ENCODE measurements at regions not wholly inside any gene's neighbourhood (a gene's known extent, or its start where the extent isn't known, plus 50 kb on each side); places are given as distances from the start of the nearest gene placed in this dataset.

DNA sequence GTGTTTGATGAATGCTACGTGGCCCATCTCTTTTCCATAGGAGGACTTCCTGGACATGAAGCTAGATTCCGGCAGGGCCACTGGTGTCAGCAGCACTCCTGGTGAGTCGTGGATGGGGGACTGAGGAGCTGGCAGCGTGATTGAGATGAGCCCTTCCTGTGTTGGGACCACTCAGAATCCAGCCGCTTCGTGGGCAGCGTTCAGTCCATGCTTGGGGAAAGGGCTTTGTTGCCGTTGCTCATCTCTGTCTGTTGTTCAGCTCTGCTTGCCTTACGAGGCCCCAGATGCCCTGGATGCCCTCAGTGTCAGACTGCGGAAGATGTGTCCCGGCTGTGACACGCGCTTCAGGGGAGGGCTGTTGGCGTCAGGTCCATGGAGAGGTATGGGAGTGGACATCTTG is 127.1 kb upstream of the RTL1 start (continued):
- TF ChIP-seq ATF7 (IDR thresholded peaks at IDR 0.05) (no peak), ATF7 (CRISPR knock-in tag; IDR thresholded peaks at IDR 0.05) (no peak), ZNF451 (CRISPR knock-in tag; IDR thresholded peaks at IDR 0.05) (no peak), ZNF333 (CRISPR knock-in tag; IDR thresholded peaks at IDR 0.05; ENCODE audit: borderline replicate concordance) (no peak), RFX5 (IDR thresholded peaks at IDR 0.05; ENCODE audit: low read depth, low read length) (no peak), PRMT3 (CRISPR knock-in tag; IDR thresholded peaks at IDR 0.05; ENCODE audit: borderline replicate concordance, low read depth) (no peak), RXRA (CRISPR knock-in tag; IDR thresholded peaks at IDR 0.05) (no peak), GATAD2A (CRISPR knock-in tag; IDR thresholded peaks at IDR 0.05) (no peak), NFKBIZ (CRISPR knock-in tag; IDR thresholded peaks at IDR 0.05) (no peak)
- TF ChIP-seq, protein P1, sequence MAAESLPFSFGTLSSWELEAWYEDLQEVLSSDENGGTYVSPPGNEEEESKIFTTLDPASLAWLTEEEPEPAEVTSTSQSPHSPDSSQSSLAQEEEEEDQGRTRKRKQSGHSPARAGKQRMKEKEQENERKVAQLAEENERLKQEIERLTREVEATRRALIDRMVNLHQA (CRISPR knock-in tag; IDR thresholded peaks at IDR 0.05), result no peak

DNA sequence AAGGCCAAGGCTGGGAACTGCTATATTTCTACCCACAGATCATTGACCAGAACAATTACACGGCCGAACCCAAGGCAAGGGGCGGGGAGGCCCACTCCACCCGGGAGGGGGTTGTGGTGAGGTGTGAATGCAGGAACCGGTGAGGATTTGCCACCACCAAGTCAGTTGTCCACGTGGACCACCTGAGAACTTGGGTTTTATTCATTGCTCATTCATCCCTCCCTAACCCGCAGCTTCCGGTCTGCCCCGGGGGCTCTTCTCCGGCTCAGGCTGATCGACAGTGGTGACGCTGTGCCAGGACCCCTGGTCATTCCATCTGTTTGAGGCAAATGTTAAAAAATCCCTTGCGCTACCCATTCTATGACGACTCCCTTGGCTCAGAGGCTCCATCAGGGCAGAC is 127.7 kb upstream of the RTL1 start:
- CTCF ChIA-PET (ENCODE audit: low intra/inter-chr PET ratio, low total read pairs), result no interaction called here
- Histone ChIP-seq H3K79me2 (ENCODE audit: insufficient read depth, low read length) (no peaks in the 10 kb centered on the region), H3K4me2 (ENCODE audit: low read depth, low read length) (no peak overlapping the region), H3K27ac (ENCODE audit: extremely low read length, insufficient read depth, low read length) (no peak overlapping the region), H3K4me1 (ENCODE audit: insufficient read depth, low read length) (no peaks in the 10 kb centered on the region), H3K27me3 (ENCODE audit: control insufficient read depth in 1 of 2, insufficient read depth in 2 of 2, low read length in 2 of 2) (peaks cover 24 to 96% of the 10 kb centered on the region in 2 experiments), H3K4me3 (replicated peaks in 1 of 3; ENCODE audit: insufficient read depth in 1 of 3, low read depth in 2 of 3, low read length in 3 of 3) (no peak overlapping the region), H3K9ac (ENCODE audit: insufficient read depth, low read depth, low read length) (no peak overlapping the region), H3K36me3 (replicated peaks in 1 of 2; ENCODE audit: control insufficient read depth in 1 of 2, insufficient read depth in 2 of 2, low read length in 2 of 2) (no peaks in the 10 kb centered on the region), H4K20me1 (ENCODE audit: insufficient read depth, low read length) (peaks cover 8% of the 10 kb centered on the region; the same call in 1 of the 2 replicates), H3K9me3 (ENCODE audit: low read length) (no peaks in the 10 kb centered on the region), H2AFZ (ENCODE audit: low read length) (no peak overlapping the region)
- in situ Hi-C loops (cut with HindIII; ENCODE audit: extremely low pct_ligation_motif_present, low pct_unique_long_range_greater_than_20kb), result no loop called here
- no TSS peak for BruUV-seq (replicated peaks)
- POLR2A ChIA-PET, result no interaction called here
- no peak for ATAC-seq
- intact Hi-C loops (cut with micrococcal nuclease; ENCODE audit: unreplicated experiment), result no loop called here
- DNase-seq (ENCODE audit: low spot score), result no peak
- WGBS (ENCODE audit: low lambda C conversion rate), result 51% methylated on average over 13 of the region's 14 CpGs
- FAIRE-seq, result no peak
- TF ChIP-seq, protein P2, sequence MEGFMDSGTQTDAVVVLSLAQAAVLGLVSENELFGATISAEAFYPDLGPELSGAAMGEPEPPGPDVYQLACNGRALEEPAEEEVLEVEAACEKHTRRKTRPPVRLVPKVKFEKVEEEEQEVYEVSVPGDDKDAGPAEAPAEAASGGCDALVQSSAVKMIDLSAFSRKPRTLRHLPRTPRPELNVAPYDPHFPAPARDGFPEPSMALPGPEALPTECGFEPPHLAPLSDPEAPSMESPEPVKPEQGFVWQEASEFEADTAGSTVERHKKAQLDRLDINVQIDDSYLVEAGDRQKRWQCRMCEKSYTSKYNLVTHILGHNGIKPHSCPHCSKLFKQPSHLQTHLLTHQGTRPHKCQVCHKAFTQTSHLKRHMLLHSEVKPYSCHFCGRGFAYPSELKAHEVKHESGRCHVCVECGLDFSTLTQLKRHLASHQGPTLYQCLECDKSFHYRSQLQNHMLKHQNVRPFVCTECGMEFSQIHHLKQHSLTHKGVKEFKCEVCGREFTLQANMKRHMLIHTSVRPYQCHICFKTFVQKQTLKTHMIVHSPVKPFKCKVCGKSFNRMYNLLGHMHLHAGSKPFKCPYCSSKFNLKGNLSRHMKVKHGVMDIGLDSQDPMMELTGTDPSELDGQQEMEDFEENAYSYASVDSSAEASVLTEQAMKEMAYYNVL (CRISPR knock-in tag; IDR thresholded peaks at IDR 0.05; ENCODE audit: borderline replicate concordance), result no peak
- TF ChIP-seq ZC3H13 (CRISPR knock-in tag; IDR thresholded peaks at IDR 0.05), result no peak
- TF ChIP-seq, protein P3, sequence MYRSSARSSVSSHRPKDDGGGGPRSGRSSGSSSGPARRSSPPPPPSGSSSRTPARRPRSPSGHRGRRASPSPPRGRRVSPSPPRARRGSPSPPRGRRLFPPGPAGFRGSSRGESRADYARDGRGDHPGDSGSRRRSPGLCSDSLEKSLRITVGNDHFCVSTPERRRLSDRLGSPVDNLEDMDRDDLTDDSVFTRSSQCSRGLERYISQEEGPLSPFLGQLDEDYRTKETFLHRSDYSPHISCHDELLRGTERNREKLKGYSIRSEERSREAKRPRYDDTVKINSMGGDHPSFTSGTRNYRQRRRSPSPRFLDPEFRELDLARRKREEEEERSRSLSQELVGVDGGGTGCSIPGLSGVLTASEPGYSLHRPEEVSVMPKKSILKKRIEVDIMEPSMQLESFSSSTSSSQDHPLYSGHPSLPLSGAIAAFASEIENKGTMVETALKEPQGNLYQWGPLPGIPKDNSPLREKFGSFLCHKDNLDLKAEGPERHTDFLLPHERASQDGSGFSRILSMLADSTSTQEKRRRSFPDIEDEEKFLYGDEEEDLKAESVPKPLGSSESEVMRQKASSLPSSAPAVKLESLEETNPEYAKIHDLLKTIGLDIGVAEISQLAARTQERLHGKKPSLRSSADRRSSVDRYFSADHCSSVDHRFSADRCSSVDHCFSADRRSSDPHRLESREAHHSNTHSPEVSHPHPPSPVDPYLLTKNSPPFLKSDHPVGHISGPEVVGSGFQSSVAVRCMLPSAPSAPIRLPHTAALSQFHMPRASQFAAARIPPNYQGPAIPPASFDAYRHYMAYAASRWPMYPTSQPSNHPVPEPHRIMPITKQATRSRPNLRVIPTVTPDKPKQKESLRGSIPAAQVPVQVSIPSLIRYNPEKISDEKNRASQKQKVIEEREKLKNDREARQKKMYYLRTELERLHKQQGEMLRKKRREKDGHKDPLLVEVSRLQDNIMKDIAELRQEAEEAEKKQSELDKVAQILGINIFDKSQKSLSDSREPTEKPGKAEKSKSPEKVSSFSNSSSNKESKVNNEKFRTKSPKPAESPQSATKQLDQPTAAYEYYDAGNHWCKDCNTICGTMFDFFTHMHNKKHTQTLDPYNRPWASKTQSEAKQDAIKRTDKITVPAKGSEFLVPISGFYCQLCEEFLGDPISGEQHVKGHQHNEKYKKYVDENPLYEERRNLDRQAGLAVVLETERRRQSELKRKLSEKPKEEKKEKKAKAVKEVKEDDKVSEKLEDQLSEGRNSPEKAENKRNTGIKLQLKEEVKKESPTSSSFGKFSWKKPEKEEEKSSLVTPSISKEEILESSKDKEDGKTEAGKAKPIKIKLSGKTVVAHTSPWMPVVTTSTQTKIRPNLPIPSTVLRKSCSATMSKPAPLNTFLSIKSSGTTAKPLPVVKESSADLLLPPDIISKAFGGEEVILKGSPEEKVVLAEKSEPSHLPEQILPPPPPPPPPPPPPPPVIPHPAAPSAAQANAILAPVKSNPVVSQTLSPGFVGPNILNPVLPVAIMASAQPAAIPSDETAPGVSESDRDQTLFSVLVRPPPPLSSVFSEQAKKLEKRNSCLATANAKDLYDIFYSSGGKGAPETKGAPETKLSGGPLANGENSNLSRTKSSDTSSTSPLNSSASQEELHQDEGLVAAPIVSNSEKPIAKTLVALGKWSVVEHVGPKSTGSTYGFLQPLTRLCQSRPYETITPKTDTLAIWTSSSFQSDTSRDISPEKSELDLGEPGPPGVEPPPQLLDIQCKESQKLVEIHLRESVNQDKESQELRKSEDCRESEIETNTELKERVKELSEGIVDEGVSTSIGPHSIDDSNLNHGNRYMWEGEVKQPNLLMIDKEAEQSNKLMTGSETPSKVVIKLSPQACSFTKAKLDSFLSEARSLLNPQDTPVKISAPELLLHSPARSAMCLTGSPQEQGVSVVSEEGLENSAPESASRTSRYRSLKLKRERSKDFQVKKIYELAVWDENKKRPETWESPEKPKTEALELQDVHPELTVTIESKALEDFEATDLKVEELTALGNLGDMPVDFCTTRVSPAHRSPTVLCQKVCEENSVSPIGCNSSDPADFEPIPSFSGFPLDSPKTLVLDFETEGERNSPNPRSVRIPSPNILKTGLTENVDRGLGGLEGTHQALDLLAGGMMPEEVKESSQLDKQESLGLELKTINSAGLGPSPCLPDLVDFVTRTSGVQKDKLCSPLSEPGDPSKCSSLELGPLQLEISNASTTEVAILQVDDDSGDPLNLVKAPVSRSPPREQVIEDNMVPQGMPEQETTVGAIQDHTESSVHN (CRISPR knock-in tag; IDR thresholded peaks at IDR 0.05), result no peak
